NB4 (cell line): ENCODE measurements at regions not wholly inside any gene's neighbourhood (a gene's known extent, or its start where the extent isn't known, plus 50 kb on each side); places are given as distances from the start of the nearest gene placed in this dataset.

Source experiments
- DNase-seq: peaks from one replicate; pipeline ENCODE4 v3.0.0; 2010; ENCODE audit warnings: low read depth
- H3K4me3 ChIP-seq: one replicate; pipeline ENCODE4 v1.5.1; 2011; ENCODE audit warnings: mild to moderate bottlenecking, low read depth, low read length, moderate library complexity
- CTCF ChIP-seq: IDR thresholded peaks from one replicate; pipeline ENCODE4 v1.5.1; 2012; ENCODE audit warnings: low read depth, low read length
- MAX ChIP-seq: IDR thresholded peaks from 2 replicates; pipeline ENCODE4 v1.6.1; 2011; ENCODE audit warnings: low read depth, low read length
- MYC ChIP-seq: IDR thresholded peaks from 2 replicates; pipeline ENCODE4 v1.6.1; 2011; ENCODE audit warnings: low read depth, low read length
- POLR2A ChIP-seq: IDR thresholded peaks from 2 replicates; pipeline ENCODE4 v1.6.1; 2011; ENCODE audit warnings: mild to moderate bottlenecking; ENCODE audit not compliant: insufficient read length; ENCODE audit errors: extremely low read depth

- TF ChIP-seq POLR2A: no peak
- TF ChIP-seq MYC: no peak
- no peak for TF ChIP-seq CTCF
- TF ChIP-seq MAX: no peak
- DNase-seq: no peak
- no peak overlapping the region for H3K4me3 ChIP-seq
Measured at GRCh38 chr2:200127848-200128247, 172.5 kb downstream of the MAIP1 start.

- H3K4me3 ChIP-seq: no peak overlapping the region
- no peak for DNase-seq
- TF ChIP-seq MAX (no peak), MYC (no peak), CTCF (no peak), POLR2A (no peak)
Measured at GRCh38 chr2:200128296-200128695, 172.9 kb downstream of the MAIP1 start.

DNA sequence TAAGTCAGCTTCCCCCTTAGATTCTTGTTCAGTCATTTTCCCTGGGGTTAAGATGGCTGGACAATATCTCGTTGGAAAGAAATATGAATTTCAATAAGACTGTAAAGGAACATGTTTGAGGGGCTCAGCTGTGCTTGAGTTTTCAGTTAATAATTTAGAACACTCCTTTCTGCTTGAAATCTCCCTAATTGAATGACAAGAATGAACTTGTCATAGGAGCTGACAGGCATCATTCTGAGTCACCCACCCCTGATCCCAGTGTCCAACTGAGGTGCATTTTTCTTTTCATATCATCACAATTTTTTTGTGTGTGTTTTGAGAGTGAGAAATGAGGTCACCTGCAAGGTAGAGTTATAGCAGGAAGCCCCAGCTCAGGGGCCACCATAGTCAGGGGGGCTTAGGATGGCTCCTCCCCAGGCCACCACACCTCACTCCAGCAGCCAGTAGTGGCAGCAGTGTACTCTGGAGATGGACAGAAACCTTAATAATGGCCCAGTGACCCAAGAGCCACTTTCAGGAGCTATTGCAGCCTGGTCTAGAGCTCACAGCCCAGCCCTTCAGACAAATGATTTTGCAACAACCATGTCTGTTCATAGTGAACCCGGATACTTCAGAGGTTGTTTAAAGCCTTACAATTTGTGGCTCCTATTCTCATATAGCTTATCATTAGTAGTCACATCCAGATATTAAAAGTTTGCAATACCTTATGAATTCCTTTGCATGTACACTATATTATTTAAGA is 174.5 kb downstream of the MAIP1 start:
- no peak for TF ChIP-seq POLR2A
- no peak for TF ChIP-seq MAX
- TF ChIP-seq CTCF: no peak
- TF ChIP-seq MYC: no peak
- DNase-seq: no peak
- no peak overlapping the region for H3K4me3 ChIP-seq

- no peak overlapping the region for H3K4me3 ChIP-seq
- no peak for TF ChIP-seq CTCF
- TF ChIP-seq MAX: no peak
- TF ChIP-seq POLR2A: no peak
- no peak for TF ChIP-seq MYC
- no peak for DNase-seq
Measured at GRCh38 chr2:200130762-200131166, 175.4 kb downstream of the MAIP1 start.

DNA sequence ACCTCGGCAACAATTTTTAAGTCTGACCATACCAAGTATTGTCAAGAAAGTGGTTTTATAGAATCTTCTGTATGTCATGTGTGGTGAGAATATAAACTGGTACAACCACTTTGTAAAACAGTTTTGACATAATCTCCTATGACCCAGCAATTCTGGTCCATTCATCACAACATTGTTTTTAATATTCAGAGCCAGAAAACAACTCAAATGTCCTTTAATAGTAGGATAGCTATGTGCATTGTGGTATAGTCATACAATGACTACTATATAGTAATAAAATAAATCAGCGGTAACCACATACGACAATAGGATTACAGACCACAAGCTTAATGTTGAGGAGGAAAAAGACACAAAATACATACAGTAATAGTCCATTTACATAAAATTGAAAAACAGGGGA is 175.2 kb upstream of the SPATS2L start:
- no peak for DNase-seq
- TF ChIP-seq POLR2A: no peak

GRCh38 chr2:200135082-200135481 is 171.4 kb upstream of the SPATS2L start:
- no peak for DNase-seq
- no peak overlapping the region for H3K4me3 ChIP-seq
- no peak for TF ChIP-seq CTCF
- TF ChIP-seq MYC: no peak
- no peak for TF ChIP-seq POLR2A
- TF ChIP-seq MAX: no peak

More for the DNA sequence above, 175.2 kb upstream of the SPATS2L start:
- H3K4me3 ChIP-seq: no peak overlapping the region
